Fibroblast of peridontal ligament (primary cell): ENCODE measurements at regions not wholly inside any gene's neighbourhood (a gene's known extent, or its start where the extent isn't known, plus 50 kb on each side); places are given as distances from the start of the nearest gene placed in this dataset.
"Not testable (repeated sequence)": the region's sequence is repeated elsewhere in the genome, so short reads cannot be mapped to it uniquely, and the experiment has no call there.

ENCODE experiments used
- DNase-seq: peaks from one replicate; pipeline ENCODE4 v3.0.0-alpha.2; 2010; ENCODE audit errors: extremely low read depth

GRCh38 chr15:39243396-39243795 is 337.5 kb upstream of the THBS1 start:
- DNase-seq = no peak

GRCh38 chr15:39244776-39245175 is 336.1 kb upstream of the THBS1 start:
- DNase-seq = peak; percentile 51

DNA sequence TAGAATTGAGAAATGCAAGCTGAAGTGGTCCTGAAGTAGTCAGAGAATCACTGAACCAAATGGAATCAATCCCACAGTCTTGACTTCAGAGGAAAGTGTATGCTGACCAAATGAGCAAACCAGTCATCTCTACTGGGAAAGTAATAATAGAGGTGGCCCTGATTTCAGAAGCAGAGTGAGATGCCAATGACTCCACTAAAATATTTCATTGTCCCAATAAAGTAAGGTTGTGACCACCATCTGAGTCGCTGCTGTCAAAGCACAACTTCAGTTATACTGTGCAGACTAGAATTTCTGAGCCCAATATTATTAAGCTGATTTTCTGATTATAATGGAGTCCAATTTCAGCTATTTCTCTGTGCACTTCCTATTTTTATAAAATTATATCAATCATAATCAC is 334.4 kb upstream of the THBS1 start:
- no peak for DNase-seq

DNA sequence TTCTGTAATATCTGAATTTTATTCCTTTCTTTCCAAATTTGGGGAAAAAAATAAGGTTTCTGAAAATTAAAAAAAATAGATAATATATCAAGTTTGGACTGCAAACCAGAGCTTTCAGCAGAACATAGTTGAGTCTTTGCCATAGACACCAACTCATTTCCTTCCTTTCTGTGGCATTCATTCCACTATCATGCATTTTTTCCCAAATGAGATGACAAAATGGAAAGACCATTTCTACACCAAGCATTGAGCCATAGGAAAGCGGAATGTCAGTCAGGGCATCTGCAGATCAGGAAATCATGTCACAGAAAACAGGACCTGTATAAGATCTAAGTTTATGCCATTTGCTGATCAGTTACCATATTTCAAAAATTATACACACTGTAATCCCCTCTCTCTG is 333.3 kb upstream of the THBS1 start:
- peak; percentile 84 for DNase-seq

GRCh38 chr15:39248204-39248603 is 332.7 kb upstream of the THBS1 start:
- peak; percentile 69 for DNase-seq

DNA sequence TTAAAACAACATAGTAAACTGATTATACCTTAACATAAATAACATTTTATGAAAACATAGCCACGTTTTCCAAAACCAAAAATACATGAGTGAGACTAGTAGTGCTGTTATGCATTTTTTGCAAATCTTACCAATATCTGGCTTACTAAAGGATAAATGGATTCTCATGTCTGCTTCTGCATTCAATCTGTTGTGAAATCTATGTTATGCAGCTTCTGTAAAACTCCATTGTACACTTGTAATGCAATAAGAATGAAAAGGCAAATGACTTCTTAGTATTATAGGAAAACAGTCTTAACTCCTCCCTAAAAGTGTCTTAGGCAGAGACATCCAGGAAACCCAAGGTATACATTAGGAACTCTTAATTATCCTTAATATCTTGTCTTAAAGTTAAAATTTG is 330.9 kb upstream of the THBS1 start:
- DNase-seq = peak; percentile 57

DNA sequence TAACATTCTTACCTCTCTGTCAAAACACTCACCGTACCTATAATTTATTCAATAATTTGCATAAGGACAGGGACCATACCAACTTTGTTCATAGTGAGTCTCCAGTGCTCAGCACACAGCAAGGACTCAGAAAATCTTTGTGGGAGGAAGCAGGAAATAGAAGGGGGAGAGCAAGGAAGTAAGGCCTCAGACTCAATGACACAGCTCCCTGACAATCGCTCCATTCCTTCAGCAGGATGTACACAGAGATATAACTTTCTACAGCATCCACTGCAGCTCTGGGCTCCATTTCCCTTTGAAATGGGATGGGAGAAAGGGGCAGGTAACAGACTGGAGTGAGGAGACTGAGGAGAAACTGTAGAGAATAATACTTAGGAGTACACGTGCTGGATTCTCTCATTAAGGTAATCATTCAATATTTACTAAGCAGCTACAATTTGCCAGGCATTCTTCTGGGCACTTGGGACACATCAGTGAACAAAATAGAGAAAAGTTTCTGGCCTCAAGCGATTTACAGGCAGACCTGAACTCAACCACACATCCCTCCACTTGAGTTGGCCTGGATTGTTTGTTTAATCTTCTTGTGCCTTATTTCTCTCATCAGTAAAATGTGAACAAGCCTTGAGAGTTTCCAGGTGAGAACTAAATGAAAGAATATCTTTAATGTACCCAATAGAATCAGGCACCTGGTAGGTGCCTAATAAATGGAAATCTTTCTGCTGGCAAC is 330.3 kb upstream of the THBS1 start:
- no peak for DNase-seq

DNA sequence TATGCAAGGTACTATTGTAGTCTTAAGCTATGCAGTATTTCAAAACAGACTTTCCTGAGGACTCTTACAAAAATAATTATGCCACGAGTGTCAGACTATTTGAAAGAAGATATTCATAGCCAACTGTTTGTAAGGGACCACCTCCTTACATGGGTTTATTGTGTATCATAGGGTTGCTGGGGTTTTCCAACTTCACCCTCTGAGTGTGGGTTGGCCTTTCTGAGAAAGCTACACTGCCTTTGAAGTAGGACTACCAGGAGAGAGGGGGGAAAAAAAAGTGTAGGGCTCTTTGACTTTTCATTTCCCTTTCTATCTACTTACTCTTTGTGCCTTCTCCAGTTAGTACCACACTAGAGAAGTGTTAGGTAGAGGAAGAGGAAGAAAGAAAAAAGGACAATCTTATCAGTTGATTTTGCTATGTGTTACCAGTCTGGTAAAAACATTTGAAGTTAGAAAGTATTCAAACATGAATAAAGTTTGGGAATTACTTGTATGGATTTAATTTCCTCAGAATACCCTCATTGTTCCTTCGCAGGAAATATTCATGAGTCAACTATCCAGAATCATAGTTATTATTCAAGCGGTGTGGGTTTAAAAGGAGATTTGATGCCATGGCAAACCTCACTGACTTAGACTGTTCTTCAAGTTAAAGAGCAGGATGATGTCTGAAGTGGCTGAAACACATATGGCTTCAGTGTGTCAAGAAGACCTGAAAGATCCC is 329.3 kb upstream of the THBS1 start:
- peak; percentile 64 for DNase-seq

- no peak for DNase-seq
These were observed 328.8 kb upstream of the THBS1 start for GRCh38 chr15:39252134-39252470.

GRCh38 chr15:39253552-39253951 is 327.3 kb upstream of the THBS1 start:
- no peak for DNase-seq

DNA sequence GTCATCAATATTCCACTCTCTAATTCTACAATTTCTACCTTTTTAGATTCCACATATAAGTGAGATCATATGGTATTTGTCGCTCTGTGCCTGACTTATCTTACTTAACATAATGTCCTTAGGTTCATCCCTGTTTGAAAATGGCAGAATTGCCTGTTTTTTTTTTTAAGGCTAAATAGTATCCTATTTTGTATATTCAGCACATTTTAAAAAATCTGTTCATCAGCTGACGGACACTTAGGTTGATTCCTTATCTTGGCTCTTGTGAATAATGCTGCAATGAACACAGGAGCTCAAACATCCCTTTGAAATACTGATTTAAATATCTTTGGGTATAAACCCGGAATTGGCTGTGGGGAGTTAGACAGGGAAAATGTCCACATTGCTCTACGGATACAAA is 326.7 kb upstream of the THBS1 start:
- DNase-seq = no peak

DNA sequence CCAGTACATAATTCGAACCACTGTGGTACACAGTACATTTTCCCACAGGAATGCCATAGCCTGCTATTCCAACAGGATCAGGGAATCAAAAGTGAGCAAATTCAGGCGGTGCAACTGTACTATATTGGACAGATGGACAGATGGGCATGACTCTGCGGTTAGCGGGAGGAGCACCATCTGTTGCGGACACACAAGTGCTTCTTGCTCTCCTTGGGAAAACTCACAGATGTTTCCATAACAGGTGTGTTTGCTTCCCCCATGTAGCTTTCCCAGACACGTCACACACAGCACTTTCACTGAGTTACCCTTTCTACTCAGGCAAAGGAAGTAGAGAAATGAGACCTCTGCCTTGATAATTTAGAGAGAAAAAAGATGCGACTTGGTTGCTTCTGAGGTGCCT is 325.1 kb upstream of the THBS1 start:
- DNase-seq = no peak

- DNase-seq = no peak
These were observed 320.5 kb upstream of the THBS1 start for GRCh38 chr15:39260391-39260790.

DNA sequence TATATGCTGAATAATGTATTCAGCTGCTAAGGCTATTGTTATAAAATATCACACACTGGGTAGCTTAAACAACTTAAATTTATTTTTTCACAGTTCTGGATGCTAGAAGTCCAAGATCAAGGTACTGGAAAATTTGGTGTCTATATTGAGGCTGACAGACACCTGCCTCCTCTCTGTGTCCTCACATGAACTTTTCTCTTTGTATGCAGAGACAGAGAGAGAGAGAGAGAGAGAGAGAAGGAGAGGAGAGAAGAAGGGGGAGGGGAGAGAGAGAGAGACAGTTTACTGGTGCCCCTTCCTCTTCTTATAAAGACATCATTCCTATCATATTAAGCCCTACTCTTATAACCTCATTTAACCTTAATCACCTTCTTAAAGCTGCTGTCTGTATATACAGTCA is 320.1 kb upstream of the THBS1 start:
- DNase-seq = no peak

DNA sequence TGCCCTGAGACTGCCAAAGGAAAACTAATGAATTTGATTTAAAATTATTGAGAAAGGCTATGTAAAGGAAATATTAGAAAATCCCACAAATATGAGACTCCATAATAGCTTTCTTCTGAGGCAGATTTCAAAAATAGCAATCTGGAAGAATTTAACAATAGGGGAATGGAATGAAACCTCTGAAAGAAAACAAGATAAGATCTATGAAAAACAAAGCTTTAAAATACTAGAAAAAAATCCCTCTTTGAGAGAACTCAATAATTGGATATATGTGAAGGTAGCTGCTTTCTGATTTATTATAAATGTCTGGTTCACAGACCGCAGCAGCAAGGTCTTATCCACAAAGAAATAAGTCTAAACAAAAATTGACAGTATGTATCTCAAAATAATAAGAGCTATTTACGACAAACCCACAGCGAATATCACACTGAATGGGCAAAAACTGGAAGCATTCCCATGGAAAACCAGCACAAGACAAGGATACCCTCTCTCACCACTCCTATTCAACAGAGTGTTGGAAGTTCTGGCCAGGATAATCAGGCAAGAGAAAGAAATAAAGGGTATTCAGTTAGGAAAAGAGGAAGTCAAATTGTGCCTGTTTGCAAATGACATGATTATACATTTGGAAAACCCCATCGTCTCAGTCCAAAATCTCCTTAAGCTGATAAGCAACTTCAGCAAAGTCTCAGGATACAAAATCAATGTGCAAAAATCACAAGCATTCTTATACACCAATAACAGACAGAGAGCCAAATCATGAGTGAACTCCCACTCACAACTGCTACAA is 319.3 kb upstream of the THBS1 start:
- DNase-seq = not testable (repeated sequence)

- peak; percentile 55 for DNase-seq
These were observed 317.7 kb upstream of the THBS1 start for GRCh38 chr15:39262995-39263772.

GRCh38 chr15:39265261-39265660 is 315.6 kb upstream of the THBS1 start:
- DNase-seq = no peak

GRCh38 chr15:39266890-39267289 is 314.0 kb upstream of the THBS1 start:
- no peak for DNase-seq

DNA sequence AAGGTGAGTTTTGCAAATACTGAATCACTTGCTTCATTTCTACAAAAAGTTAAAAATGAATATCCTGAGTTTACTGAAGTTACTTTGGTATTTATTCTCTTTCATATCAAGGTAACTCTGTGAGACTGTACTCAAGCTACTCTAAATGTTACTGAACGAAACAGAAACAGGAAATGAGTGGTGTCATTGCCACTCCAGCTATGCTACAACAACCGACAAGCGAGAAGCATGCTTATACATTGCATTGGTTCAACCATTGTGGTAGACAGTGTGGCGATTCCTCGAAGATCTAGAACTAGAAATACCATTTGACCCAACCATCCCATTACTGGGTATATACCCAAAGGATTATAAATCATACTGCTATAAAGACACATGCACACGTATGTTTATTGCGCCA is 313.2 kb upstream of the THBS1 start:
- no peak for DNase-seq

- DNase-seq = no peak
These were observed 311.5 kb upstream of the THBS1 start for GRCh38 chr15:39269352-39269751.

GRCh38 chr15:39269821-39270220 is 311.1 kb upstream of the THBS1 start:
- DNase-seq = no peak

GRCh38 chr15:39270221-39270855 is 310.5 kb upstream of the THBS1 start:
- DNase-seq = peak; percentile 57
